IMR-90 (cell line): ENCODE measurements at regions not wholly inside any gene's neighbourhood (a gene's known extent, or its start where the extent isn't known, plus 50 kb on each side); places are given as distances from the start of the nearest gene placed in this dataset.

Experiments
- ATAC-seq: fragments of 200-7000 bp; cut with Tn5 transposase; 2 replicates; pipeline ENCODE4 v1.9.1; 2020; ENCODE audit warnings: low read depth, mild to moderate bottlenecking, moderate library complexity
- BruUV-seq: library from RNA; stranded (reverse); fragments of 400-500 nt; replicated peaks from 2 replicates; lab custom pipeline; 2021; lab: Mats Ljungman, UMichigan
- CTCF ChIA-PET: fragments of 300-600 bp; formaldehyde crosslinking; extraction: SDS; loops from one replicate; lab custom pipeline; 2021; ENCODE audit warnings: antibody characterized with exemption; lab: Yijun Ruan, JAX
- POLR2A ChIA-PET: fragments of 300-600 bp; sonication (Branson Sonifier 250); formaldehyde crosslinking; loops from one replicate; lab custom pipeline; 2022; ENCODE audit warnings: antibody characterized with exemption; ENCODE audit not compliant: unreplicated experiment; lab: Charles Lee
- DNase-seq: peaks from one replicate; pipeline ENCODE4 v3.0.0; 2013
- H2AFZ ChIP-seq: replicated peaks from 2 replicates; pipeline ENCODE3; 2013; ENCODE audit warnings: low read length, mild to moderate bottlenecking; ENCODE audit not compliant: poor library complexity
- H2AK5ac ChIP-seq: 2 replicates; pipeline ENCODE4 v1.6.1; 2013; ENCODE audit warnings: low read depth, low read length, inconsistent platforms
- H2AK9ac ChIP-seq: replicated peaks from 2 replicates; pipeline ENCODE3; 2013; ENCODE audit warnings: mild to moderate bottlenecking, low read depth, low read length, moderate library complexity; ENCODE audit not compliant: poor library complexity
- H2BK120ac ChIP-seq: 2 replicates; pipeline ENCODE4 v1.6.1; 2013; ENCODE audit warnings: low read depth, low read length, inconsistent platforms
- H2BK15ac ChIP-seq: 3 replicates; pipeline ENCODE4 v1.6.1; 2013; ENCODE audit warnings: low read depth, low read length, inconsistent platforms
- H2BK20ac ChIP-seq: 2 replicates; pipeline ENCODE4 v1.6.1; 2013; ENCODE audit warnings: low read depth, mild to moderate bottlenecking, inconsistent platforms, low read length, moderate library complexity
- H2BK5ac ChIP-seq: 2 replicates; pipeline ENCODE4 v1.6.1; 2013; ENCODE audit warnings: mild to moderate bottlenecking, low read depth, low read length, inconsistent platforms; ENCODE audit not compliant: poor library complexity, severe bottlenecking
- H3K14ac ChIP-seq: replicated peaks from 2 replicates; pipeline ENCODE4 v1.6.1; 2013; ENCODE audit warnings: low read depth, low read length, inconsistent platforms
- H3K18ac ChIP-seq: 2 replicates; pipeline ENCODE4 v1.6.1; 2013; ENCODE audit warnings: low read depth, low read length, control low read depth
- H3K23ac ChIP-seq: 2 replicates; pipeline ENCODE4 v1.6.1; 2013; ENCODE audit warnings: low read depth, low read length, inconsistent platforms
- H3K27ac ChIP-seq: 2 replicates; pipeline ENCODE4 v1.5.1; 2013; ENCODE audit warnings: mild to moderate bottlenecking, control low read depth, low read length; ENCODE audit not compliant: insufficient read depth
- H3K27me3 ChIP-seq: 2 replicates; pipeline ENCODE4 v1.6.1; 2013; ENCODE audit warnings: low read length; ENCODE audit not compliant: control insufficient read depth, insufficient read depth
- H3K36me3 ChIP-seq: 2 replicates; pipeline ENCODE4 v1.6.1; 2013; ENCODE audit warnings: low read length, mixed read lengths; ENCODE audit not compliant: control insufficient read depth, insufficient read depth
- H3K4ac ChIP-seq: 2 replicates; pipeline ENCODE4 v1.6.1; 2013; ENCODE audit warnings: low read depth, low read length, inconsistent platforms
- H3K4me1 ChIP-seq: 2 replicates; pipeline ENCODE4 v1.6.1; 2013; ENCODE audit warnings: low read length, mixed read lengths; ENCODE audit not compliant: control insufficient read depth, insufficient read depth
- H3K4me2 ChIP-seq: 2 replicates; pipeline ENCODE4 v1.6.1; 2013; ENCODE audit warnings: low read depth, mild to moderate bottlenecking, control low read depth, low read length, moderate library complexity
- H3K4me3 ChIP-seq: 2 replicates; pipeline ENCODE4 v1.5.1; 2013; ENCODE audit warnings: low read depth, mild to moderate bottlenecking, control low read depth, low read length, moderate library complexity; ENCODE audit not compliant: insufficient read depth
- H3K56ac ChIP-seq: 2 replicates; pipeline ENCODE4 v1.6.1; 2013; ENCODE audit warnings: low read length, inconsistent platforms; ENCODE audit not compliant: insufficient read depth; ENCODE audit errors: extremely low read depth
- H3K79me1 ChIP-seq, 2 experiments: 2 replicates each; pipeline ENCODE4 v1.6.1; 2013; ENCODE audit warnings: low read length in 2 of 2, inconsistent platforms in 1 of 2, low read depth in 1 of 2
- H3K9ac ChIP-seq: 2 replicates; pipeline ENCODE4 v1.6.1; 2013; ENCODE audit warnings: low read depth, low read length, control low read depth
- H3K9me1 ChIP-seq: 2 replicates; pipeline ENCODE4 v1.6.1; 2013; ENCODE audit warnings: low read length, inconsistent platforms; ENCODE audit not compliant: insufficient read depth
- H3K9me3 ChIP-seq: 2 replicates; pipeline ENCODE4 v1.6.1; 2013; ENCODE audit warnings: low read length; ENCODE audit not compliant: control insufficient read depth, insufficient read depth
- H4K20me1 ChIP-seq: 2 replicates; pipeline ENCODE4 v1.6.1; 2013; ENCODE audit warnings: low read length, inconsistent platforms; ENCODE audit not compliant: insufficient read depth
- H4K5ac ChIP-seq: 2 replicates; pipeline ENCODE4 v1.6.1; 2013; ENCODE audit warnings: mild to moderate bottlenecking, low read depth, low read length, control low read depth
- H4K8ac ChIP-seq, 2 experiments: 2 replicates each; pipeline ENCODE4 v1.6.1; 2013; ENCODE audit warnings: low read depth in 2 of 2, low read length in 2 of 2, control low read depth in 1 of 2, inconsistent platforms in 1 of 2
- H4K91ac ChIP-seq: 2 replicates; pipeline ENCODE4 v1.6.1; 2013; ENCODE audit warnings: low read depth, low read length, inconsistent platforms; ENCODE audit not compliant: insufficient read depth
- CEBPB ChIP-seq: IDR thresholded peaks from 2 replicates; pipeline ENCODE4 v1.6.1; 2012; ENCODE audit warnings: low read depth, low read length, improper control_type of control experiment
- CHD1 ChIP-seq: IDR thresholded peaks from 2 replicates; pipeline ENCODE4 v1.6.1; 2012; ENCODE audit warnings: low read depth, low read length, improper control_type of control experiment
- CTCF ChIP-seq: conservative IDR thresholded peaks from 2 replicates; pipeline ENCODE4 v1.5.1; 2012; ENCODE audit warnings: mild to moderate bottlenecking, low read depth, low read length, improper control_type of control experiment
- MAFK ChIP-seq: IDR thresholded peaks from 2 replicates; pipeline ENCODE4 v1.6.1; 2012; ENCODE audit warnings: low read depth, low read length, improper control_type of control experiment
- MAZ ChIP-seq: IDR thresholded peaks from 2 replicates; pipeline ENCODE4 v1.6.1; 2012; ENCODE audit warnings: low read depth, mild to moderate bottlenecking, low read length, improper control_type of control experiment, moderate library complexity, borderline replicate concordance
- MXI1 ChIP-seq: IDR thresholded peaks from 2 replicates; pipeline ENCODE4 v1.6.1; 2012; ENCODE audit warnings: low read depth, mild to moderate bottlenecking, low read length, moderate library complexity, borderline replicate concordance
- NFE2L2 ChIP-seq: fragments of 150-350 bp; IDR thresholded peaks from 2 replicates; pipeline ENCODE4 v1.6.1; 2016; ENCODE audit warnings: low read depth, mild to moderate bottlenecking, low read length
- POLR2A ChIP-seq: IDR thresholded peaks from 2 replicates; pipeline ENCODE4 v1.6.1; 2012; ENCODE audit warnings: mild to moderate bottlenecking, low read depth, low read length
- RFX5 ChIP-seq: IDR thresholded peaks from 2 replicates; pipeline ENCODE4 v1.8.0; 2012; ENCODE audit warnings: low read depth, mild to moderate bottlenecking, low read length, moderate library complexity
- SMC3 ChIP-seq: fragments of 150-350 bp; IDR thresholded peaks from 2 replicates; pipeline ENCODE4 v1.6.1; 2016; ENCODE audit warnings: low read depth, mild to moderate bottlenecking, antibody characterized with exemption, low read length, moderate library complexity
- WGBS, 2 experiments: methylation state at CpG; one replicate each; pipeline versions ENCODE4 v1.1.5 to v1.1.7; 2013; ENCODE audit warnings: missing lambda C conversion rate in 2 of 2; ENCODE audit not compliant: insufficient read length in 1 of 2; ENCODE audit errors: extremely low coverage in 2 of 2; 5-methylcytosine and 5-hydroxymethylcytosine counted together
- dilution Hi-C: fragments of 300-500 bp; cut with HindIII; formaldehyde crosslinking; loops from one replicate; pipeline ENCODE4 v1.14.3; 2018; ENCODE audit warnings: low sequenced_read_pairs; ENCODE audit not compliant: unreplicated experiment
- in situ Hi-C: fragments of 300-500 bp; cut with MboI; formaldehyde crosslinking; loops from 3 replicates; pipeline ENCODE4 v1.14.3; 2019; ENCODE audit warnings: low sequenced_read_pairs, inconsistent platforms, mixed read lengths
- intact Hi-C: fragments of 100-400 bp; cut with micrococcal nuclease; formaldehyde crosslinking; loops from 2 replicates; pipeline ENCODE4 v1.10.0; 2022

- Histone ChIP-seq H4K5ac (no peak overlapping the region), H3K56ac (no peak overlapping the region), H3K27ac (no peak overlapping the region), H2BK120ac (no peak overlapping the region), H3K18ac (no peak overlapping the region), H4K8ac (no peak overlapping the region), H3K9ac (no peak overlapping the region), H2AK9ac (no peak overlapping the region), H3K9me1 (no peaks in the 10 kb centered on the region), H2BK20ac (no peak overlapping the region), H3K9me3 (peaks cover 5% of the 10 kb centered on the region), H4K20me1 (no peaks in the 10 kb centered on the region), H3K14ac (no peak overlapping the region), H3K23ac (no peak overlapping the region), H3K27me3 (no peaks in the 10 kb centered on the region; the same call in 1 of the 2 replicates), H3K4me1 (no peaks in the 10 kb centered on the region), H3K36me3 (no peaks in the 10 kb centered on the region), H2AK5ac (no peak overlapping the region), H3K4ac (no peak overlapping the region), H4K91ac (no peak overlapping the region), H3K4me2 (no peak overlapping the region), H2AFZ (no peak overlapping the region), H3K4me3 (no peak overlapping the region), H2BK5ac (no peak overlapping the region), H2BK15ac (no peak overlapping the region), H3K79me1 (no peaks in the 10 kb centered on the region)
- ChIA-PET CTCF (no interaction called here), POLR2A (no interaction called here)
- no peak for DNase-seq
- in situ Hi-C loops = no loop called here
- TF ChIP-seq SMC3 = no peak
- TF ChIP-seq MAZ = no peak
- TF ChIP-seq CHD1 = no peak
- no peak for TF ChIP-seq MXI1
- no peak for TF ChIP-seq NFE2L2
- no peak for TF ChIP-seq MAFK
- no peak for TF ChIP-seq CTCF
- no peak for TF ChIP-seq POLR2A
- no peak for TF ChIP-seq CEBPB
- TF ChIP-seq RFX5 = no peak
- intact Hi-C loops = no loop called here
- WGBS, 2 experiments = no CpG with 5 or more reads among the region's 1 CpG
- dilution Hi-C loops = no loop called here
- no peak for ATAC-seq
- BruUV-seq = no TSS peak
These were observed 127.3 kb downstream of the HHIPL2 start for GRCh38 chr1:222420633-222421032.
